HepG2 (cell line): ENCODE measurements at regions not wholly inside any gene's neighbourhood (a gene's known extent, or its start where the extent isn't known, plus 50 kb on each side); places are given as distances from the start of the nearest gene placed in this dataset.

Experiments
- ATAC-seq: fragments of 200-7000 bp; cut with Tn5 transposase; 3 replicates; pipeline ENCODE4 v1.9.1; 2020; ENCODE audit warnings: mild to moderate bottlenecking, moderate library complexity
- BruUV-seq: library from RNA; stranded (reverse); fragments of 400-500 nt; replicated peaks from 2 replicates; lab custom pipeline; 2021; lab: Mats Ljungman, UMichigan
- CTCF ChIA-PET: fragments of 300-600 bp; formaldehyde crosslinking; extraction: SDS; loops from one replicate; lab custom pipeline; 2021; ENCODE audit warnings: low total read pairs, inconsistent platforms, low intra/inter-chr PET ratio; lab: Yijun Ruan, JAX
- POLR2A ChIA-PET: fragments of 350-600 bp; sonication (Branson Sonifier 250); formaldehyde crosslinking; loops from one replicate; lab custom pipeline; 2020; ENCODE audit warnings: antibody characterized with exemption, inconsistent platforms; lab: Yijun Ruan, JAX
- DNase-seq: peaks from one replicate; pipeline ENCODE4 v3.0.0-alpha.2; 2015; ENCODE audit warnings: low spot score
- FAIRE-seq: peaks from 3 replicates; lab custom pipeline; 2011; peaks lifted over from hg19 to GRCh38; lab: Jason Lieb, UNC
- H2AFZ ChIP-seq: one replicate; pipeline ENCODE4 v1.6.1; 2011; ENCODE audit warnings: low read length, inconsistent platforms
- H3K27ac ChIP-seq: fragments of 300-600 bp; 3 replicates; pipeline ENCODE4 v1.8.0; 2011; ENCODE audit warnings: mixed run types, mild to moderate bottlenecking, mixed read lengths, low read length, inconsistent platforms; ENCODE audit not compliant: insufficient read depth; ENCODE audit errors: extremely low read length
- H3K27me3 ChIP-seq, 2 experiments: fragments of 200-600 bp in 1 of 2; 2 replicates in 1 of 2; 3 replicates in 1 of 2; pipeline versions ENCODE4 v1.6.0 to v1.8.0; 2011; ENCODE audit warnings: low read length in 2 of 2, mild to moderate bottlenecking in 2 of 2, moderate library complexity in 2 of 2, inconsistent platforms in 1 of 2; ENCODE audit not compliant: insufficient read depth in 2 of 2, control insufficient read depth in 1 of 2
- H3K36me3 ChIP-seq, 2 experiments: fragments of 200-600 bp in 1 of 2; replicated peaks in 1 of 2; 2 replicates in 1 of 2; 3 replicates in 1 of 2; pipeline versions ENCODE4 v1.5.1 to v1.8.0; 2011; ENCODE audit warnings: low read length in 2 of 2, inconsistent platforms in 1 of 2; ENCODE audit not compliant: insufficient read depth in 2 of 2, control insufficient read depth in 1 of 2
- H3K4me1 ChIP-seq: 2 replicates; pipeline ENCODE4 v1.5.1; 2012; ENCODE audit warnings: low read length, inconsistent platforms; ENCODE audit not compliant: insufficient read depth
- H3K4me2 ChIP-seq: 2 replicates; pipeline ENCODE4 v1.6.0; 2011; ENCODE audit warnings: low read depth, low read length, inconsistent platforms
- H3K4me3 ChIP-seq, 3 experiments: fragments of 200-600 bp in 1 of 3; sonication (generic), shearing (Covaris generic) in 1 of 3; replicated peaks in 1 of 3; 2 replicates each; pipeline ENCODE4 v1.5.1; 2011 to 2016; ENCODE audit warnings: low read length in 3 of 3, inconsistent platforms in 2 of 3, low read depth in 2 of 3, mild to moderate bottlenecking in 2 of 3, control low read depth in 1 of 3, mixed read lengths in 1 of 3; ENCODE audit not compliant: insufficient read depth in 1 of 3
- H3K79me2 ChIP-seq: one replicate; pipeline ENCODE4 v1.6.1; 2011; ENCODE audit warnings: low read length, inconsistent platforms; ENCODE audit not compliant: insufficient read depth
- H3K9ac ChIP-seq: 2 replicates; pipeline ENCODE4 v1.6.0; 2011; ENCODE audit warnings: mild to moderate bottlenecking, low read depth, low read length, inconsistent platforms; ENCODE audit not compliant: insufficient read depth
- H3K9me3 ChIP-seq: 2 replicates; pipeline ENCODE4 v1.5.1; 2012; ENCODE audit warnings: mild to moderate bottlenecking, low read length
- H4K20me1 ChIP-seq: 2 replicates; pipeline ENCODE4 v1.6.0; 2011; ENCODE audit warnings: inconsistent platforms, mild to moderate bottlenecking, low read length, moderate library complexity; ENCODE audit not compliant: insufficient read depth
- CREM ChIP-seq, 2 experiments: sonication (generic) in 1 of 2; formaldehyde crosslinking in 1 of 2; IDR thresholded peaks; 2 replicates each; pipeline versions ENCODE4 v1.4.0 to v1.6.1; 2016 to 2020; ENCODE audit warnings: antibody characterized with exemption in 1 of 2, mild to moderate bottlenecking in 1 of 2, missing genetic modification reagents in 1 of 2
- GTF2F1 ChIP-seq: fragments of 150-350 bp; IDR thresholded peaks from 2 replicates; pipeline ENCODE4 v1.6.1; 2014; ENCODE audit warnings: low read length
- PHB2 ChIP-seq: fragments of 450-650 bp; IDR thresholded peaks from 2 replicates; pipeline ENCODE4 v1.6.1; 2018; ENCODE audit not compliant: partially characterized antibody
- SAP130 ChIP-seq: IDR thresholded peaks from 2 replicates; pipeline ENCODE4 v1.6.1; 2016; ENCODE audit warnings: low read depth
- U2AF1 ChIP-seq: fragments of 200-400 bp; formaldehyde crosslinking; optimal IDR thresholded peaks from 2 replicates; pipeline ENCODE3; 2017; ENCODE audit warnings: mild to moderate bottlenecking, low read depth, low read length
- ZNF317 ChIP-seq: sonication (generic); formaldehyde crosslinking; IDR thresholded peaks from 2 replicates; pipeline ENCODE4 v1.5.0; 2020; ENCODE audit warnings: mild to moderate bottlenecking, missing genetic modification reagents
- WGBS: methylation state at CpG from one replicate; pipeline ENCODE4 v1.1.6; 2017; ENCODE audit warnings: low lambda C conversion rate; 5-methylcytosine and 5-hydroxymethylcytosine counted together
- in situ Hi-C: cut with HindIII; loops from 2 replicates; pipeline ENCODE4 v1.10.0; 2017; ENCODE audit warnings: low pct_unique_long_range_greater_than_20kb; ENCODE audit not compliant: extremely low pct_ligation_motif_present
- intact Hi-C: fragments of 100-400 bp; cut with micrococcal nuclease; formaldehyde crosslinking; loops from one replicate; pipeline ENCODE4 v1.10.0; 2022; ENCODE audit not compliant: unreplicated experiment
- TF ChIP-seq, protein P1 (sequence below): IDR thresholded peaks from 2 replicates; pipeline ENCODE4 v1.6.1; 2018; ENCODE audit warnings: missing genetic modification reagents
- TF ChIP-seq, protein P2 (sequence below): sonication (generic); formaldehyde crosslinking; IDR thresholded peaks from 2 replicates; pipeline ENCODE4 v1.4.0; 2020; ENCODE audit warnings: missing genetic modification reagents
- TF ChIP-seq, protein P3 (sequence below): sonication (generic); formaldehyde crosslinking; IDR thresholded peaks from 2 replicates; pipeline ENCODE4 v1.4.0; 2020; ENCODE audit warnings: mild to moderate bottlenecking, low read depth, missing genetic modification reagents

DNA sequence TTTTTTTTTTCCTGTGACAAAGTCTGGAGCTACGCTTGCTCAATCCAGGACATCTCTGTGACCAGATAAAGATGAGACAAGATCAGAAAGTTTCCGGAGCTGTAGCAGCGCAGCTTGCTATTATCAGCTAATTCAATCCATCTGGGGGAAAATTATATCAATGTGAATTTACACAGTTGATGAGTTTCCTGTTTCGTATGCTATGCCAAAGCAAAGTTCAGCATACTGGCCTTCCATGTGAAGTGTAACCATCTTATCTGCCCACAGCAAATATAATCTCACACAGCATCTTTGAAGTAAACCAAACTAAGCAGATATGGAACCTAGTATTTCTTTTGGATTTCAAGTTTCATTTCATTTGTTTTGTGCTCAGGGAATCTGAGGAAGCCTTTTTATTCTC is 1767.7 kb downstream of the EFNA5 start:
- no peak for DNase-seq
- in situ Hi-C loops = no loop called here

More for the DNA sequence above, 1767.7 kb downstream of the EFNA5 start:
- no peaks in the 10 kb centered on the region for H3K9me3 ChIP-seq
- no TSS peak for BruUV-seq
- ATAC-seq = no peak
- CTCF ChIA-PET = no interaction called here
- TF ChIP-seq PHB2 = no peak
- TF ChIP-seq SAP130 (CRISPR knock-in tag) = no peak
- no peak for TF ChIP-seq ZNF317 (CRISPR knock-in tag)
- TF ChIP-seq, protein P1, sequence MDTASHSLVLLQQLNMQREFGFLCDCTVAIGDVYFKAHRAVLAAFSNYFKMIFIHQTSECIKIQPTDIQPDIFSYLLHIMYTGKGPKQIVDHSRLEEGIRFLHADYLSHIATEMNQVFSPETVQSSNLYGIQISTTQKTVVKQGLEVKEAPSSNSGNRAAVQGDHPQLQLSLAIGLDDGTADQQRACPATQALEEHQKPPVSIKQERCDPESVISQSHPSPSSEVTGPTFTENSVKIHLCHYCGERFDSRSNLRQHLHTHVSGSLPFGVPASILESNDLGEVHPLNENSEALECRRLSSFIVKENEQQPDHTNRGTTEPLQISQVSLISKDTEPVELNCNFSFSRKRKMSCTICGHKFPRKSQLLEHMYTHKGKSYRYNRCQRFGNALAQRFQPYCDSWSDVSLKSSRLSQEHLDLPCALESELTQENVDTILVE (CRISPR knock-in tag) = no peak
- TF ChIP-seq GTF2F1 = no peak
- no peak for TF ChIP-seq CREM (IDR thresholded peaks at IDR 0.05)
- TF ChIP-seq CREM (CRISPR knock-in tag; IDR thresholded peaks at IDR 0.05) = no peak
- TF ChIP-seq, protein P2, sequence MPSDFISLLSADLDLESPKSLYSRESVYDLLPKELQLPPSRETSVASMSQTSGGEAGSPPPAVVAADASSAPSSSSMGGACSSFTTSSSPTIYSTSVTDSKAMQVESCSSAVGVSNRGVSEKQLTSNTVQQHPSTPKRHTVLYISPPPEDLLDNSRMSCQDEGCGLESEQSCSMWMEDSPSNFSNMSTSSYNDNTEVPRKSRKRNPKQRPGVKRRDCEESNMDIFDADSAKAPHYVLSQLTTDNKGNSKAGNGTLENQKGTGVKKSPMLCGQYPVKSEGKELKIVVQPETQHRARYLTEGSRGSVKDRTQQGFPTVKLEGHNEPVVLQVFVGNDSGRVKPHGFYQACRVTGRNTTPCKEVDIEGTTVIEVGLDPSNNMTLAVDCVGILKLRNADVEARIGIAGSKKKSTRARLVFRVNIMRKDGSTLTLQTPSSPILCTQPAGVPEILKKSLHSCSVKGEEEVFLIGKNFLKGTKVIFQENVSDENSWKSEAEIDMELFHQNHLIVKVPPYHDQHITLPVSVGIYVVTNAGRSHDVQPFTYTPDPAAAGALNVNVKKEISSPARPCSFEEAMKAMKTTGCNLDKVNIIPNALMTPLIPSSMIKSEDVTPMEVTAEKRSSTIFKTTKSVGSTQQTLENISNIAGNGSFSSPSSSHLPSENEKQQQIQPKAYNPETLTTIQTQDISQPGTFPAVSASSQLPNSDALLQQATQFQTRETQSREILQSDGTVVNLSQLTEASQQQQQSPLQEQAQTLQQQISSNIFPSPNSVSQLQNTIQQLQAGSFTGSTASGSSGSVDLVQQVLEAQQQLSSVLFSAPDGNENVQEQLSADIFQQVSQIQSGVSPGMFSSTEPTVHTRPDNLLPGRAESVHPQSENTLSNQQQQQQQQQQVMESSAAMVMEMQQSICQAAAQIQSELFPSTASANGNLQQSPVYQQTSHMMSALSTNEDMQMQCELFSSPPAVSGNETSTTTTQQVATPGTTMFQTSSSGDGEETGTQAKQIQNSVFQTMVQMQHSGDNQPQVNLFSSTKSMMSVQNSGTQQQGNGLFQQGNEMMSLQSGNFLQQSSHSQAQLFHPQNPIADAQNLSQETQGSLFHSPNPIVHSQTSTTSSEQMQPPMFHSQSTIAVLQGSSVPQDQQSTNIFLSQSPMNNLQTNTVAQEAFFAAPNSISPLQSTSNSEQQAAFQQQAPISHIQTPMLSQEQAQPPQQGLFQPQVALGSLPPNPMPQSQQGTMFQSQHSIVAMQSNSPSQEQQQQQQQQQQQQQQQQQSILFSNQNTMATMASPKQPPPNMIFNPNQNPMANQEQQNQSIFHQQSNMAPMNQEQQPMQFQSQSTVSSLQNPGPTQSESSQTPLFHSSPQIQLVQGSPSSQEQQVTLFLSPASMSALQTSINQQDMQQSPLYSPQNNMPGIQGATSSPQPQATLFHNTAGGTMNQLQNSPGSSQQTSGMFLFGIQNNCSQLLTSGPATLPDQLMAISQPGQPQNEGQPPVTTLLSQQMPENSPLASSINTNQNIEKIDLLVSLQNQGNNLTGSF (CRISPR knock-in tag) = no peak
- no peak for TF ChIP-seq U2AF1
- TF ChIP-seq, protein P3, sequence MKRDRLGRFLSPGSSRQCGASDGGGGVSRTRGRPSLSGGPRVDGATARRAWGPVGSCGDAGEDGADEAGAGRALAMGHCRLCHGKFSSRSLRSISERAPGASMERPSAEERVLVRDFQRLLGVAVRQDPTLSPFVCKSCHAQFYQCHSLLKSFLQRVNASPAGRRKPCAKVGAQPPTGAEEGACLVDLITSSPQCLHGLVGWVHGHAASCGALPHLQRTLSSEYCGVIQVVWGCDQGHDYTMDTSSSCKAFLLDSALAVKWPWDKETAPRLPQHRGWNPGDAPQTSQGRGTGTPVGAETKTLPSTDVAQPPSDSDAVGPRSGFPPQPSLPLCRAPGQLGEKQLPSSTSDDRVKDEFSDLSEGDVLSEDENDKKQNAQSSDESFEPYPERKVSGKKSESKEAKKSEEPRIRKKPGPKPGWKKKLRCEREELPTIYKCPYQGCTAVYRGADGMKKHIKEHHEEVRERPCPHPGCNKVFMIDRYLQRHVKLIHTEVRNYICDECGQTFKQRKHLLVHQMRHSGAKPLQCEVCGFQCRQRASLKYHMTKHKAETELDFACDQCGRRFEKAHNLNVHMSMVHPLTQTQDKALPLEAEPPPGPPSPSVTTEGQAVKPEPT (CRISPR knock-in tag) = no peak
- H3K27ac ChIP-seq = no peak overlapping the region
- 26% methylated on average over 4 of the region's 4 CpGs for WGBS
- no peak overlapping the region for H3K9ac ChIP-seq
- POLR2A ChIA-PET = no interaction called here
- H3K4me1 ChIP-seq = no peaks in the 10 kb centered on the region
- H4K20me1 ChIP-seq = no peaks in the 10 kb centered on the region
- no peaks in the 10 kb centered on the region for H3K36me3 ChIP-seq
- H3K4me2 ChIP-seq = no peak overlapping the region
- H3K4me3 ChIP-seq = no peak overlapping the region
- no peaks in the 10 kb centered on the region for H3K27me3 ChIP-seq
- intact Hi-C loops = no loop called here
- no peak overlapping the region for H2AFZ ChIP-seq
- no peak for FAIRE-seq
- no peaks in the 10 kb centered on the region for H3K79me2 ChIP-seq
